ENCODE measurements at regions not wholly inside any gene's neighbourhood (a gene's known extent, or its start where the extent isn't known, plus 50 kb on each side); places are given as distances from the start of the nearest gene placed in this dataset.

DNA sequence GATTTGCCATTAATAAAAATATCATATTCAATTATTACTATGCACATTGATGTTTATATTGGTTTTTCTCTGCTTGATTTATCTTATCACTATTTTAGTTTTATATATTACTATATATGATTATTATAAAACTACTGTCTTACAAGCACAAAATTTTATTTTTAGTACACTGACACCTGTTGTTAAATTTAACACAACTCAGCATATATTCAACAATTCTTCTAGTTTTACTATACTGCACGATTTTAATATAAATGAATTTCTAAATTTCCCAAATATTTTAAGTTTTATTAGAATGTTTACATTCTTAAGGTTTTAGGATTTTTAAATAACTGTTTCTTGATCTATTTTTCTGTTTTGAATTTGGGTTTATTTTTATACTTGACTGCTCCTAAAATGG, 889.8 kb upstream of the GJE1 start:
- FAIRE-seq (no peak), DNase-seq (ENCODE audit: low read depth) (no peak)
- no peaks in the 10 kb centered on the region for H3K36me3 ChIP-seq (ENCODE audit: control insufficient read depth, insufficient read depth, low read length)
- H3K27me3 ChIP-seq (ENCODE audit: control insufficient read depth, insufficient read depth, low read length) = no peaks in the 10 kb centered on the region
- TF ChIP-seq, protein P1, sequence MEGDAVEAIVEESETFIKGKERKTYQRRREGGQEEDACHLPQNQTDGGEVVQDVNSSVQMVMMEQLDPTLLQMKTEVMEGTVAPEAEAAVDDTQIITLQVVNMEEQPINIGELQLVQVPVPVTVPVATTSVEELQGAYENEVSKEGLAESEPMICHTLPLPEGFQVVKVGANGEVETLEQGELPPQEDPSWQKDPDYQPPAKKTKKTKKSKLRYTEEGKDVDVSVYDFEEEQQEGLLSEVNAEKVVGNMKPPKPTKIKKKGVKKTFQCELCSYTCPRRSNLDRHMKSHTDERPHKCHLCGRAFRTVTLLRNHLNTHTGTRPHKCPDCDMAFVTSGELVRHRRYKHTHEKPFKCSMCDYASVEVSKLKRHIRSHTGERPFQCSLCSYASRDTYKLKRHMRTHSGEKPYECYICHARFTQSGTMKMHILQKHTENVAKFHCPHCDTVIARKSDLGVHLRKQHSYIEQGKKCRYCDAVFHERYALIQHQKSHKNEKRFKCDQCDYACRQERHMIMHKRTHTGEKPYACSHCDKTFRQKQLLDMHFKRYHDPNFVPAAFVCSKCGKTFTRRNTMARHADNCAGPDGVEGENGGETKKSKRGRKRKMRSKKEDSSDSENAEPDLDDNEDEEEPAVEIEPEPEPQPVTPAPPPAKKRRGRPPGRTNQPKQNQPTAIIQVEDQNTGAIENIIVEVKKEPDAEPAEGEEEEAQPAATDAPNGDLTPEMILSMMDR (IDR thresholded peaks at IDR 0.05; ENCODE audit: insufficient read depth, low read length, severe bottlenecking) = no peak
- H3K4me3 ChIP-seq (ENCODE audit: low read depth, low read length) = no peak overlapping the region

DNA sequence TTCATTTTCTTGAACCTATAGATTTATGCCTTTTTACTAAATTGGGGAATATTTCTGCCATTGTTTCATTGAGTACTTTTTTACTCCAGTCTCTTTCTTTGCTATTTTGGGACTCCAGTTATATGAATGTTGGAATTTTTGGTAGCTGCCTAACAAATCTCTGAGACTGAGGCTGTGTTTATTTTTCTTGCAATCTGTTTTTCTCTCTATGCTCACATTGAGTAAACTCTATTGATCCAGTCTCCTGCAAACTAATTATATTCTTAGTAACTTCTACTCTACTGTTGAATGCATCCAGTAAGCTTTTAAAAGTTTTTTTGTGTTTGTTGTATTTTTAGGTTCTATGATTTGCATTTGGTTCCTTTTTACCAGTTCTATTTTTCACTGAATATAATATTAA, 903.4 kb upstream of the GJE1 start:
- FAIRE-seq (no peak), DNase-seq (ENCODE audit: low read depth) (no peak)
- Histone ChIP-seq H3K27me3 (ENCODE audit: control insufficient read depth, insufficient read depth, low read length) (no peaks in the 10 kb centered on the region), H3K4me3 (ENCODE audit: low read depth, low read length) (no peak overlapping the region), H3K36me3 (ENCODE audit: control insufficient read depth, insufficient read depth, low read length) (no peaks in the 10 kb centered on the region)
- TF ChIP-seq, protein P1 (IDR thresholded peaks at IDR 0.05; ENCODE audit: insufficient read depth, low read length, severe bottlenecking) = no peak

DNA sequence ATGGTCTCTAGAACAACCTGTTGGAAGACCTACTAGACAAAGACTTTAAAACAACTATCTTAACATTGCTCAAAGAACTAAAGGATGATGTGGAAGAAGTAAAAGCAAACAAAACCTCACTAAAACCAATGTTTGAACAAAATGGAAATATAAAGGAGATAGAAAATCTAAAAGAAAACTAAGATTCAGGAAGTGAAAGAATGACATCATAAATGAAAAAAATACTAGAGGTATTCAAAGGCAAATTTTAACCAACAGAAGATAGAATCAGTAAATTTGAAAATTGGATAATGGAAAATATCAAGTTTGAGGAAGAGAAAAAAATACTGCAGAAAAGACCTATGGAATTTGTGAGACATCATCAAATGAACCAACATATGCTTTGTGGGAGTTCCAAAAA, 914.1 kb upstream of the GJE1 start:
- Histone ChIP-seq H3K4me3 (ENCODE audit: low read depth, low read length) (no peak overlapping the region), H3K27me3 (ENCODE audit: control insufficient read depth, insufficient read depth, low read length) (no peaks in the 10 kb centered on the region), H3K36me3 (ENCODE audit: control insufficient read depth, insufficient read depth, low read length) (no peaks in the 10 kb centered on the region)
- TF ChIP-seq, protein P1 (IDR thresholded peaks at IDR 0.05; ENCODE audit: insufficient read depth, low read length, severe bottlenecking) = no peak
- FAIRE-seq = no peak
- DNase-seq (ENCODE audit: low read depth) = no peak

DNA sequence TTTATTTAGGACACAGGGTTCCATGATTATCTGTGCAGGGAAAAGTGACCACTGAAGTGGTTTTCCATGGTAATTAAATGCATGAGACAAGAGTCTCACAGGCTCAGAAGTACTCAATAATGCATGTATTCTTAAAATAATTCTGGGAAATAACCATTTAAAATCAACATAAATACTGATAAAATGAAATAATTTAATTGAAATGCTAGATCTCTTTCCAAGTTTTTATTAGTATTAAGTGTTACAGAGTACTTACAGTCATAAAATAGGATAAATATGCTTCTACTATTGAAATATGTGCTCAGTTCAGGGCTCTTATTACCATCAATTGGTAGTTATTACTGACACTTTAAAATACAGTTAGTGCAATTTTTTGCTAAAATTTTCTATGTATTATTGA, 916.0 kb upstream of the GJE1 start:
- no peaks in the 10 kb centered on the region for H3K36me3 ChIP-seq (ENCODE audit: control insufficient read depth, insufficient read depth, low read length)
- no peak for DNase-seq (ENCODE audit: low read depth)
- TF ChIP-seq, protein P1 (IDR thresholded peaks at IDR 0.05; ENCODE audit: insufficient read depth, low read length, severe bottlenecking) = no peak
- no peak for FAIRE-seq
- H3K27me3 ChIP-seq (ENCODE audit: control insufficient read depth, insufficient read depth, low read length) = no peaks in the 10 kb centered on the region
- no peak overlapping the region for H3K4me3 ChIP-seq (ENCODE audit: low read depth, low read length)

DNA sequence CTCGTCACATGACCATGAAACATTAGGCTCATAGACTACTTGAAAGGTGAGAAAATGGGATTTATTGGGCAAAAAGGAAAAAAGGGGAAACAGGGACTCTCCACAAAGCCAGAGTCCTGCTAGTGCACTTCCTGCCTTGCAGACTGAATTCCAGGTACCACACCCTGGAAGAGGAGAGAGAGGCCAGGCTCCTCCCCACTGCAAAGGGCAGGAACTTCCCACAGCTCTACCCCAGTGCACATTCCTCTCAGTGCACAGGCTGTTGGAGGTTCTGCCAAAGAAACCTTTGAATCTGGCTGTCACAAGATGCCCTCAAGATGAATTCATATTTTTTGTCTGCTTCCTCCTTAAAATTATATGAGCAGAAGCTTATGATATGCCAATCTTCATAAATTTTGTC, 920.4 kb upstream of the GJE1 start:
- TF ChIP-seq, protein P1 (IDR thresholded peaks at IDR 0.05; ENCODE audit: insufficient read depth, low read length, severe bottlenecking) = no peak
- FAIRE-seq (no peak), DNase-seq (ENCODE audit: low read depth) (peak; percentile 18)
- Histone ChIP-seq H3K27me3 (ENCODE audit: control insufficient read depth, insufficient read depth, low read length) (no peaks in the 10 kb centered on the region), H3K36me3 (ENCODE audit: control insufficient read depth, insufficient read depth, low read length) (no peaks in the 10 kb centered on the region), H3K4me3 (ENCODE audit: low read depth, low read length) (no peak overlapping the region)

DNA sequence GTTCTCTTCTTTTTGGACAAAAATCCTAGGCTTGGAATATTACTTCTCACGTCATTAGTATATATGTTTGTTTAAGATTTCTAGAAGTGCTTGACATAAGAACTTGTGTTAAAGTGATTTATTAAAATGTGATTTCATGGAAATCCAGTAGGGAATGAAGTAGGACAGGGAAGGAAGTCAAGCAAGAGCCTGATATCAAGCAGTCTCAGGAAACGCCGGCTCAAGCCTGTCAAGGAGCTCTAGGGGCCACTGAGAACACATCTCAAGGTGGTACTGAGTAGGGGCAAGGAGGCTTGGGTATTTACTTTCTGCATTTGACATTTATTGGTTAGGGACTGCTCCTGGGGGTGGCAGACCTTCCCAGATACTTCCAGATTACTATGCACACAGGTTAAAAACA, 920.9 kb upstream of the GJE1 start:
- TF ChIP-seq, protein P1 (IDR thresholded peaks at IDR 0.05; ENCODE audit: insufficient read depth, low read length, severe bottlenecking) = no peak
- H3K36me3 ChIP-seq (ENCODE audit: control insufficient read depth, insufficient read depth, low read length) = no peaks in the 10 kb centered on the region
- DNase-seq (ENCODE audit: low read depth) (no peak), FAIRE-seq (no peak)
- no peaks in the 10 kb centered on the region for H3K27me3 ChIP-seq (ENCODE audit: control insufficient read depth, insufficient read depth, low read length)
- no peak overlapping the region for H3K4me3 ChIP-seq (ENCODE audit: low read depth, low read length)

Data from bronchial epithelial cell (primary cell).